ENCODE measurements at regions not wholly inside any gene's neighbourhood (a gene's known extent, or its start where the extent isn't known, plus 50 kb on each side); places are given as distances from the start of the nearest gene placed in this dataset.

GRCh38 chr4:170414360-170414759 lies 324.6 kb upstream of the AADAT start:
- no peaks in the 10 kb centered on the region for H3K4me1 ChIP-seq
- 50 to 66% (median 62%) methylated on average over 2 of the region's 2 CpGs for WGBS, 5 donors
- no peaks in the 10 kb centered on the region for H3K27me3 ChIP-seq
- H3K9me3 ChIP-seq: peaks cover 0 to 13% (median 3%) of the 10 kb centered on the region in 4 donors
- intact Hi-C loops (cut with DNase I; ENCODE audit: low total_unique reads): no loop called here
- no peaks in the 10 kb centered on the region for H3K36me3 ChIP-seq
- no peak for DNase-seq
- TF ChIP-seq CTCF (IDR thresholded peaks at IDR 0.05) (no peak), EP300 (IDR thresholded peaks at IDR 0.05) (no peak), POLR2A (IDR thresholded peaks at IDR 0.05) (no peak), POLR2AphosphoS5 (IDR thresholded peaks at IDR 0.05) (no peak)
- no peak overlapping the region for H3K27ac ChIP-seq
- no peak overlapping the region for H3K4me3 ChIP-seq

GRCh38 chr4:170413951-170414350 lies 324.2 kb upstream of the AADAT start:
- TF ChIP-seq POLR2A (IDR thresholded peaks at IDR 0.05): no peak
- no peak for TF ChIP-seq EP300 (IDR thresholded peaks at IDR 0.05)
- TF ChIP-seq CTCF (IDR thresholded peaks at IDR 0.05): no peak
- TF ChIP-seq POLR2AphosphoS5 (IDR thresholded peaks at IDR 0.05): no peak

GRCh38 chr4:170400361-170400760 lies 310.6 kb upstream of the AADAT start:
- Histone ChIP-seq H3K27me3 (no peaks in the 10 kb centered on the region), H3K36me3 (no peaks in the 10 kb centered on the region), H3K9me3 (peaks cover 0 to 10% (median 0%) of the 10 kb centered on the region in 4 donors), H3K27ac (no peak overlapping the region), H3K4me1 (no peaks in the 10 kb centered on the region), H3K4me3 (no peak overlapping the region)
- DNase-seq: no peak
- intact Hi-C loops (cut with DNase I; ENCODE audit: low total_unique reads): no loop called here
- no peak for TF ChIP-seq POLR2AphosphoS5 (IDR thresholded peaks at IDR 0.05)
- TF ChIP-seq CTCF (IDR thresholded peaks at IDR 0.05): no peak
- TF ChIP-seq EP300 (IDR thresholded peaks at IDR 0.05): no peak
- TF ChIP-seq POLR2A (IDR thresholded peaks at IDR 0.05): no peak
- 16 to 39% (median 24%) methylated on average over 1 of the region's 1 CpG for WGBS, 5 donors

More at GRCh38 chr4:170413951-170414350, 324.2 kb upstream of the AADAT start:
- DNase-seq: no peak
- Histone ChIP-seq H3K4me1 (no peaks in the 10 kb centered on the region), H3K36me3 (no peaks in the 10 kb centered on the region), H3K9me3 (peaks cover 0 to 13% (median 3%) of the 10 kb centered on the region in 4 donors), H3K27me3 (no peaks in the 10 kb centered on the region), H3K4me3 (no peak overlapping the region), H3K27ac (no peak overlapping the region)
- intact Hi-C loops (cut with DNase I; ENCODE audit: low total_unique reads): no loop called here

DNA sequence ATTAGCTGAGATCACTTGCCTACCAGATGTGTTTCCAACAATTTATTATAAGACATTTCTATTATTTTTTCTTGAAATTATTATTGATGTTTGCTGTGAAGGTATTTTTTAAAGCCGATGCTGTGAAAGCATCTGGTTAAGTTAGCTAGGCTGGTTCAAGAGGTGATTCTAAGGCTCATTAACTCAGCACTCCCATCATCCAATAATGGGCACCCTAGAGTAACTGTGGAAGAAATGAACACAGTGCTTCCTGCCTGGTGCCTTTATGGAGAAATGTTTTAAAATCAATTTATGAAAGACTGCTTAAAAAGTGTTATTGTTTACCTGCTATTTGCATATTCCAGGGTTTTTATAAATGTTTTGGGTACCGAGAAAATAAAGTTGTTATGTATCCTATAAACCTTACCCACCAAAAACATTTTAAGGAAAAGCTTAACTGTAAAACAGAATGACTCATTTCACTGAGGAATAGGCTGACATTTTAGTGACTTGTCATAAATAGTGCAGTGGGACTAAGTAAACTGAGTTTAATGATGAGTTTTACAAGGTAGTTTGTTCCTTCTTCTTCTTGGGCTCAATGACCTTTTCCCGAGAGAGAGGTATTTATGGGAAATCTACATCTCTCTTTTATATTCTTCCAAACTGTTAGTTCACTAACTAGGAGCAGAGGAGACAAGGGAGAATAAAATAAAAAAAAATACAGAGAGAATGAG lies 310.0 kb upstream of the AADAT start:
- no peak for DNase-seq
- Histone ChIP-seq H3K4me1 (no peaks in the 10 kb centered on the region), H3K36me3 (no peaks in the 10 kb centered on the region), H3K9me3 (peaks cover 0 to 10% (median 0%) of the 10 kb centered on the region in 4 donors), H3K4me3 (no peak overlapping the region), H3K27me3 (no peaks in the 10 kb centered on the region), H3K27ac (no peak overlapping the region)
- intact Hi-C loops (cut with DNase I; ENCODE audit: low total_unique reads): no loop called here
- no peak for TF ChIP-seq POLR2AphosphoS5 (IDR thresholded peaks at IDR 0.05)
- no peak for TF ChIP-seq POLR2A (IDR thresholded peaks at IDR 0.05)
- no peak for TF ChIP-seq CTCF (IDR thresholded peaks at IDR 0.05)
- no peak for TF ChIP-seq EP300 (IDR thresholded peaks at IDR 0.05)
- 69 to 86% (median 80%) methylated on average over 3 of the region's 3 CpGs for WGBS, 5 donors
